Stimulated activated CD4-positive, alpha-beta T cell treated with anti-CD3 and anti-CD28 coated beads, Interleukin-15, amount 100 ng/mL, for 1 hour (primary cell): ENCODE measurements at regions not wholly inside any gene's neighbourhood (a gene's known extent, or its start where the extent isn't known, plus 50 kb on each side); places are given as distances from the start of the nearest gene placed in this dataset.

Source experiments
- DNase-seq, 2 donors: peaks; one replicate each; pipeline ENCODE4 v3.0.0-alpha.2; 2020; ENCODE audit warnings: low read depth in 1 of 2, low spot score in 1 of 2

- DNase-seq: no peak
These were observed 535.9 kb upstream of the ADAMTS5 start for GRCh38 chr21:27502801-27503200.

GRCh38 chr21:27498025-27498424 is 531.1 kb upstream of the ADAMTS5 start:
- DNase-seq: no peak

GRCh38 chr21:27495836-27496235 is 528.9 kb upstream of the ADAMTS5 start:
- DNase-seq: no peak

GRCh38 chr21:27493542-27493941 is 526.7 kb upstream of the ADAMTS5 start:
- DNase-seq: no peak

GRCh38 chr21:27487676-27488075 is 520.8 kb upstream of the ADAMTS5 start:
- DNase-seq: no peak

- DNase-seq: no peak
These were observed 514.0 kb upstream of the ADAMTS5 start for GRCh38 chr21:27480841-27481261.

- DNase-seq: no peak
These were observed 510.4 kb upstream of the ADAMTS5 start for GRCh38 chr21:27477296-27477695.

GRCh38 chr21:27476696-27477095 is 509.8 kb upstream of the ADAMTS5 start:
- DNase-seq: no peak

- no peak for DNase-seq
These were observed 508.6 kb upstream of the ADAMTS5 start for GRCh38 chr21:27475363-27475955.

- no peak for DNase-seq
These were observed 500.5 kb upstream of the ADAMTS5 start for GRCh38 chr21:27467366-27467765.

GRCh38 chr21:27466140-27466539 is 499.3 kb upstream of the ADAMTS5 start:
- DNase-seq: no peak

GRCh38 chr21:27464648-27465047 is 497.8 kb upstream of the ADAMTS5 start:
- DNase-seq: no peak

GRCh38 chr21:27462726-27463125 is 495.8 kb upstream of the ADAMTS5 start:
- DNase-seq: no peak

- no peak for DNase-seq
These were observed 487.3 kb upstream of the ADAMTS5 start for GRCh38 chr21:27454234-27454633.

- no peak for DNase-seq
These were observed 484.2 kb upstream of the ADAMTS5 start for GRCh38 chr21:27451116-27451515.

- DNase-seq: no peak
These were observed 483.3 kb upstream of the ADAMTS5 start for GRCh38 chr21:27450216-27450615.

GRCh38 chr21:27448960-27449359 is 482.1 kb upstream of the ADAMTS5 start:
- DNase-seq: no peak

- no peak for DNase-seq
These were observed 481.0 kb upstream of the ADAMTS5 start for GRCh38 chr21:27447843-27448242.

- DNase-seq: no peak
These were observed 462.9 kb upstream of the ADAMTS5 start for GRCh38 chr21:27429710-27430341.

GRCh38 chr21:27426196-27426595 is 459.3 kb upstream of the ADAMTS5 start:
- DNase-seq: no peak

GRCh38 chr21:27425574-27425973 is 458.7 kb upstream of the ADAMTS5 start:
- DNase-seq: no peak

- DNase-seq: no peak
These were observed 458.3 kb upstream of the ADAMTS5 start for GRCh38 chr21:27425172-27425571.

GRCh38 chr21:27424601-27425000 is 457.7 kb upstream of the ADAMTS5 start:
- no peak for DNase-seq
